Left colon (tissue), 2 donors: ENCODE measurements at regions not wholly inside any gene's neighbourhood (a gene's known extent, or its start where the extent isn't known, plus 50 kb on each side); places are given as distances from the start of the nearest gene placed in this dataset.

Experiments
- ATAC-seq: fragments of 200-7000 bp; cut with Tn5 transposase; one replicate; pipeline ENCODE4 v1.9.1; 2020; ENCODE audit warnings: mild to moderate bottlenecking, moderate library complexity
- DNase-seq, 2 donors: peaks; one replicate each; pipeline ENCODE4 v3.0.0-alpha.2; 2020
- intact Hi-C, 2 donors: fragments of 100-400 bp; cut with DNase I in 1 of 2; cut with micrococcal nuclease in 1 of 2; formaldehyde crosslinking; loops; one replicate each; pipeline versions ENCODE4 v1.11.2 to v1.14.0; 2022; cut with DNase I, micrococcal nuclease
- donor health status: DM: no; HTN: no; CAD: no.
- donor health status: DM: yes; HTN: yes; CAD: no.

DNA sequence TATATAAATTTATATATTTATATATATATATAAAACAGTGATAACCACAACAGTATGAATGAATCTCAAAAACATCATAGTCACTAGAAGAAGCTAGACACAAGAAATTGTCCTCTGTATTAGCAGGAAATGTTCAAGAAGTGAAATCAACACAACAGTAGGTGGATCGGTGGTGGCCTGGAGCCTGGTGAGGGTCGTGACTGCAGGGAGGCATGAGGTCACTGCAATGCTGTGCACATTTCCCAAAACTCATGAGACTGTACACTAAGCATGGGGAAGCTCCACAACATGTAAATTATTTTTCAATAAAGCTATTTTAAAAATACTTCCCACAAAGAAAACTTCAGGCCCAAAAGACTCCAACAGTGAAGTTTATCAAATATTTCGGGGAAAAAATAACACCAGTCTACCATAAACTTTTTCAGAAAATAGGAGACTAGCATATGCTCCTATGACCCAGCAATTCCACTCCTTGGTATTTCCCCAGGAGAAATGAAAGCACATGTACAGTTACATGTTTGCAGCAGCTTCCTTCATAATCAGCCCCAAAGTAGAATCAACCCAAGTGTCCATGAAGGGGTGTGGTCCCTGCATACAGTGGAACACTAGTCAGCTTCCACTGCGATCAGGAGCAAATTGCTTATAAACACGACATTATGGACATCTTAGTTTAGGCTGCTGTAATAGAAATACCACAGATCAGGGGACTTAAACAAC, 144.2 kb downstream of the TBXT start:
- no peak for ATAC-seq

DNA sequence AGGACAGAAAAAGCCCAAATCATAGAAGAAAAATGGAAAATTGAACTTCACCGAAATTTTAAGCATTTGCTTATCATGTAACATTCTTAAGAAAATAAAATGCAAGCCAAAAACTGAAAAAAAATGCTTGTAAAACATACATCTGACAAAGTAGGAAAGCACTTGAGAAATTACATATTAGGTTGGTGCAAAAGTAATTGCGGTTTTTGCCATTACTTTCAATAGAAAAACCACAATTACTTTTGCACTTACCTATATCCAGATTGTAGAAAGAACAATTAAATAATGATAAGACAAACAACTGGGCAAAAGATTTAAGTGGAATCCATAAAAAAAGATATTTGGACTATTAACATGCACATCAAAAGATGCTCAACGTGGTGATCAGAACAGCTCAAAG, 146.2 kb downstream of the TBXT start:
- ATAC-seq (no peak), DNase-seq (no peak)
- intact Hi-C loops = no loop called here

More for the DNA sequence above, 144.2 kb downstream of the TBXT start:
- no peak for DNase-seq
- intact Hi-C loops = no loop called here

DNA sequence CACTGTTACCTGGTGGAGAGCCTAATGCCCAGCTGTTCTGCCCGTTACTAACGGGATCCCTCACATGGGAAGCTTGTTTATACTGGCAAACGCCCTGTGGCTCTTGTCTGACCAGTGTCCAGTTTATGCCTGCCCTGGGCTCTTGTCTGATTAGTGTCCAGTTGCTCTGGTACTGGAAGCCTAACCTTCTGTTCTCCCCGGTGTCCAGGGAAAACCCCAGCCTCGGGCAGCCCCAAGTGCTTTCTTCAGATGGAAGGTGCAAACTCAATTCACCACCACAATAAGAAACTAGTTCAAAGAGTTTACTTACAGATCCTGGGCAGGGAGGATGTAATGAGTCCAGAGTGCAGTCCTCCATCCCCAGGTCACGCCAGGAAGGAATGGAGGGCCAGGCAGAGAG, 148.4 kb downstream of the TBXT start:
- ATAC-seq (no peak), DNase-seq (no peak)
- intact Hi-C loops = no loop called here

DNA sequence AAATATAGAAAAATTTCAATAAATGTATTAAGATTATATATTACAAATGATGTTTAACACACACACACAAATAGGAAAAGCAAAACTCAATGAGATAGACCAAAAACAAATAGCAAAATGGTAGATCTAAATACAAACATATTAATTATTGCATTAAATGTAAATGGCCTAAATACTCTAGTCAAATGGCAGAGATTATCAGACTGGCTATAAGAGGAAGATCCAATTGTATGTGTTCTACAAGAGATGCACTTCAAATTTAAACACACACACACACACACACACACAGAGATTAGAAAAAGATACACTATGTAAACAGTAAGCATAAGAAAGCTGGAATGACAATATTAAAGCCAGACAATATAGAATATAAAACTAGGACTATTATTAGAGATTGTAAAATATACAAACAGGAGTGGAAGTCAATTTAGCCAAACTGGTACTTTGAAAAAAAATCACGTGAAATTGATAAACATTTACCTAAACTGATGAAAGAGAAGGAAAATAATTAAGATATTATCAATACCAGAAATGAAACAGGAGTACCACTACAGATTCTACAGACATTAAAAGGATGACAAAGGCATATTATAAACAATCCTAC, 150.5 kb downstream of the TBXT start:
- intact Hi-C loops = no loop called here
- DNase-seq = no peak
- no peak for ATAC-seq

DNA sequence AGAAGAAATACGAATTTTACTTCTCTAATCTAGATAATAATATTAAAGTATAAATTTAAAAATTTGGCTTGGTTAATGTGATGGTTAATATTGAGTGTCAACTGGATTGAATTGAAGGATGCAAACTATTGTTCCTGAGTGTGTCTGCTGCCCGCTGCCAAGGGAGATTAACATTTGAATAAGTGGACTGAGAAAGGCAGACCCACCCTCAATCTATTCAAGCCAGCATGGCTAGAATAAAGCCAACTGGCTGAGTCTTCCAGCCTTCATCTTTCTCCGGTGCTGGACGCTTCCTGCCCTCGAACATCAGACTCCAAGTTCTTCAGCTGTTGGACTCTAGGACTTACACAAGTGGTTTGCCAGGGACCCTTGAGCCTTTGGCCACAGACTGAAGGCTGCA, 152.7 kb downstream of the TBXT start:
- intact Hi-C loops = no loop called here
- DNase-seq (no peak), ATAC-seq (no peak)

DNA sequence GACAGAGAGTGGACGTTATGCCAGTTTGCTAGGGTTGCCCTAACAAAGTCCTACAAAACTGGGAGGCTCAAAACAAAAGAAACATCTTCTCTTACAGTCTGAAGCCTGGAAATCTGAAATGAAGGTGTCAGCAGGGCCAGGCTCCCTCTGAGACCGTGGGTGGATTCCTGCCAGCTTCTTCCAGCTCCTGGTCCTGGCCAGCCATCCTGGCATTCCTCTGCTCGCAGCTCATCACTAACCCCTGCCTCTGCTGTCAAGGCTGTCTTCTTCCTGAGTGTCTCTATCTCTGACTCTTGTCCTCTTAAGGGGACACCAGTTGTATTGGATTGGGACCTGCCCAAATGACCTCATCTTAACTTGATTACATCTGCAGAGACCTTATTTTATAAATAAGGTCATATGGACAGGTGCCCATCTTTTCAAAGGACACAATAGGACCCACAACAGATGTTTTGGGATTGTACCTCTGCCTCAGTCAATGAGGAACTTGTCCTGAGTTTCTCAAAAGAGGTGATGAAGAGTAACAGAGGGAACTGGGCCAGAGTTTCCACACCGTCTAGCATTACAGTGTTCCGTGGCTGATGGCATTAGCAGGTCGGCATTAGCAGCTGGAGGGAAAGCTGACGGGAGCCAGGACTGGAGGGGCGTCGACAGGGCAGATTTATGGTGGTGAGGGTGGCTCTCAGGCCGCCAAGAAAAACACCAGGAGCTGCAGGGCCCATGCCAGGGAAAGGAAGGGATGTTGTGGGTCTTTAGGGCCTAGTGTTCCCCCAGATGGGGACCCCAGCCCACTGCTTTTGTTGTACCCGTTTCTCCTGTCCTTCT, 157.3 kb downstream of the TBXT start:
- ATAC-seq (no peak), DNase-seq (no peak)
- intact Hi-C loops = no loop called here

DNA sequence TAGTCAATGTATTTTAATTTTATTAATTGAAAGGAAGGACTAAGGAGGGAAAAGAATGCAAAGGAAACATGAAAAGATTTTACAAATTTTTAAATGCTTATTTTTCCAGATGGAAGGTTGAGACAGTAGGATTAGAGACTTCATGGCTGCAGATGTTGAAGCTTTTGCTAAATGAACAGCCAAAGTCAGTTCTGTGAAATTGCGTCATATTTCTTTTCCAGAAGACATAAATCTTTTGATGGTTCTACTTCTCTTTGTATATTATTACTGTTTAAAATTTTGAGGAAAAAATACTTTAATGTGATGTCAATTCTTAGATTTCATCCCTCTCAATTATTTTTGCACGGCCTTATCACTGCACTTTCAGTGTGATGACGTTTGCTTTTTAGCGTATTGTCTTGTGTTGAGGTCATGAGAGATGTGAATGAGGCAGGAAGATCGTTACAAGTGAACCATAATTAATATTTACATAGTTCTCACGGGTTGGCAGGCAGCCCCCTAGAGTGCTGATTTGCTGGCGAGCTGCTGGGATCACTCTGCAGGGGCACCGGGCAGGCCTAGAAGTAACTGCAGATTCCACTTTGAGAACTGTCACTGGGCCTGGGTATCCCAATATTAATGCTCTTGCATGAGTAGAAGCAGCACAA, 158.1 kb downstream of the TBXT start:
- intact Hi-C loops = loop anchor here in 1 of 2 donors (10.0 kb wide), 1 partner anchor 125 kb away; no protein-coding TSS in a partner anchor
- DNase-seq = no peak
- no peak for ATAC-seq

DNA sequence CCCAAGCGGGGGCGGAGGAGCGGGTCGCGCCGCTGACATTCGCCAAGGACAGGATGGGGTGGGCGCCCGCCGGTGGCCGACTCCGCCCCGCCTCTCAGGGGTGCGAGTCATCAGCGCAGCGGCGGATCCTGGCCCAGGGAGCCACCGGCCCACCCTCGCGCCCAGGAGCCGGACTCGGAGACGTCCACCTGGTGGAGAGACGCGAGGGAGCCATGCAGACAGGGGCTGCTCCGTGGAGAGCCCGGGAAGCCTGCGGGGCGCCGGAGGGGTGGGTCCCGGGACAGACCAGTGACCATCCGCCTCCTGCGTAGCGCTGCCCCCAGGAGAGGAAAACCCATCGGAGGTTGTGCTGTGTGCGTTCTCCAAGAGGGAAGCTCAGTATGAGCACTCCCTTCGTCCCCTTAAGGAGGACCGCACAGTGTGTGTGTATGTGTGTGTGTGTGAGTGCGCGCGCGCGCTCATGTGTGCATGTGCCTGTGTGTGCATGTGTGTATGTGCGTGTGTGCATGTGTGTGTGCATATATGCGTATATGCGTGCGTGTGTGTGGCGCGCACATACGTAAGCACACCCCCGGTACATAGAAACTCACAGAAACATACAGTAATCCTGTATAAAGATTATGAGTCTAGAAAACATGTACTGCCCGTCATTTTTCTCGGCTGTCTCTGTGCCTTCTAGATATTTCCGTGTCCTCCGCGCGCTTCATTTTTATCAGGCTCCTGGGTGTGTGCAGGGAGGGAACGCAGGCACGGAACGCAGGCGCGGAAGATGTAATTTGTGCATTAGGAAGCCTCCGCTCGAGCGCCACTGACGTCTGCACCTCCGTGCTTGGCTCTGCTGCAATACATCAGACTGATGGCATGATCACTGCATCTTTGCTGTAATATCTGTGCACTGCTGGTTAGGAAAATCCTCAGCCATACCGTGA, 158.9 kb downstream of the TBXT start:
- DNase-seq = peak in 1 of 2 donors; percentile 27
- intact Hi-C loops = loop anchor here in 1 of 2 donors (10.0 kb wide), 1 partner anchor 124 kb away; no protein-coding TSS in a partner anchor
- no peak for ATAC-seq

DNA sequence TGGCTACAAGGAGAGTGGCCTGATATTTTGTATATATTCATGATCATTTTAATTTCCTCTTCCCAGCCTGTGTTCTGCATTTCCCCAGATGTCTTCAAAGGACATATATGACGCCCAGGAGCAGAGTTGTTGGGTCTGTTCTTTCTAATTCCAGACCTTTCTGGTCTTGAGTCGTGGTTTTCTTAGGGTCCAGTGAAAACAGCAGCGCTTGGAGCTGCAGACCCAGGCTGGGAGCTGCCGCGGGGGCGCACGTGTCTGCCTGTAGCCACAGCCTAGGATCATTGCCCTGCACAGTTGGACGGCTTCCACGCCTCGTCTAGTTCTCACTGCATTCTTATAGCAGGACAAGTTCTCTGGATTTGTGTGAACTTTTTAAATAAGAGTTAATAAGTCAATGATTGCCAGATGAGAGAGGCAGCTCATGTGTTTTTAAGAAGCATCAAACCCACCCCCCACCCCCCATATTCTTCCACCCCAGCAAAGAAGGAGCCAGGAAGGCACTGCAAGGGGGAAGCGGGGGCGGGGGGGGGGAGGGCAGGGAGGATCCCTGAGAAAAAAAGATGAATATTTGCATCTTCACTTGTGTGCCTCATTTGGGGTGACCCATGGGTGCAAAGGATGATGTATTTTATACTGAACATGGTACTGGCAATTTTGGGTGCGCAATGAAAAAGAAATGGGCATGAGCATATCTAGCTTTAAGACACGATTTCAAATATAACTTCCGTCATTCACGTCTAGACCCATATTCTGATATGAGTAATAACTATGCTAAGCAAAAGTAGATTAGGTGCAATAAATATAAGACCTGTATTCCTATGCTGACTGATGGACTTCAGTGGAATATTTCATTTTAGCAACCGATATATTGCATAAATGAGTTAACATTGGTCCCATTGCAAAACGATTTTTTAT, 160.0 kb downstream of the TBXT start:
- ATAC-seq = no peak
- intact Hi-C loops = loop anchor here in 1 of 2 donors (10.0 kb wide), 1 partner anchor 123 kb away; no protein-coding TSS in a partner anchor
- peak in 1 of 2 donors; percentile 36 for DNase-seq

DNA sequence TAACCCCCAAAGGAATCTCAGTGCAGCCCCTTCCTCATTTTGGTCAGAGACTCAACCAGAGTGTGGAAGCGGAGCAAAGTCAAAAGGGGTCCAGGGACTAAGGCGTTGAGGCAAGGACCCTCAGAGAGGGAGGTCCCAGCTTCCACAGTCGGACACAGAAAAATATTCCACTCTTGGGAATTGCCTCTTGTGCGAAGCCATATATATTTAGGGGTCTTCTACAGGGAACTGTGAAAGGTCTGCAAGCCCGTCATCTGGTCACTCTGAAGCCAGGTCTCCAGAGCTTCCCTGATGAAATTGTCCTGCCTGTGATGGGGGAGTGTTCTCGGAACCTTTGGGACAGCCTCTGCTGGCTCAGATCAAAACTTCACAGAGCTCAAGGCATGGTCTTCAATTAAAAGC, 160.8 kb downstream of the TBXT start:
- intact Hi-C loops = loop anchor here in 1 of 2 donors (10.0 kb wide), 1 partner anchor 122 kb away; no protein-coding TSS in a partner anchor
- DNase-seq (no peak), ATAC-seq (no peak)

DNA sequence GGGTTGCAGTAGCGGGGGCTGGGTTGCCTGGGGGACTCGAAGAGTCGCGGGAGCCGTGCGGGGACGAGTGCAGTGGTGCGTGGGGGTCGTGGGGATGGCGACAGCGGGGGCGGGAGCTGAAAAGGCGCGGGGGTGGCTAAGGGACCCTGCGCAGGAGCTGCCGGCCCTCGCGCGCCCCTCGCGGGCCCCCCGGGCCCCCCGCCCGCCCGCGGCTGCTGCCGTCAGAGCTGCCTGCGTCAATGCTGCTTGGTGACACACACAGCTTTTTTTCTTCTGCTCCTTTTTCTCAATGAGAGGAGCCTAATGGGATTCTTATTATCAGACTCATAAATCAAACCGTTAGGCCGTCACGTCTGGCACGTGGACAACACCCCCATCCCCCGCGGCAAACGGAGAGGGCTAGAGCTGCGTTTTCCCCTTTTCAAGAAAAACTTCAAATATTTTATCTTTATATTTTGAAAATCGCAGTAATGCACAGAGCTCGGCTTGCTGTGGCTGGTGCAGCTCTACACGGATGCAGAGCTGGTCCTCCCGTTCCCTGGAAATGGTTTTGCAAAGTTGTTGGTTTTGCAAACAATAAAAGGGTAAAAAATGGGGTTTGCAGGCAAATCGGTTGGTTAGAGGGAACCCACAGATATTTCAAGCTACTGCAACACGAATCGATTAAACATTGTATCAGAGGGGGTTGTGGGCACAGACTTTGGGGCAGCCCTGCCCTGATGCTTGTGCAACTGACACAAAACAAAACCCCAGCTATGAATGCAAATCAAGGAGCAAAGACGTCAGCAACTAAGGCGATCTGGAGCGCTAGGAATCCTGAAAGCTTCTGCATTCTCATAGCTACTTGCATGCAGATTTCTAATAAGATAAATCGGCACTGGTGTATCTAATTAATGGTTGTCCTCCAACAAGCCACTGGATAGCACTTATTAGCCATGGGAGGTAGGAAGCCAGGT, 161.4 kb downstream of the TBXT start:
- intact Hi-C loops = loop anchor here in 1 of 2 donors (10.0 kb wide), 1 partner anchor 121 kb away; no protein-coding TSS in a partner anchor
- ATAC-seq = peak; percentile 33
- peak in 1 of 2 donors; percentile 26 for DNase-seq

DNA sequence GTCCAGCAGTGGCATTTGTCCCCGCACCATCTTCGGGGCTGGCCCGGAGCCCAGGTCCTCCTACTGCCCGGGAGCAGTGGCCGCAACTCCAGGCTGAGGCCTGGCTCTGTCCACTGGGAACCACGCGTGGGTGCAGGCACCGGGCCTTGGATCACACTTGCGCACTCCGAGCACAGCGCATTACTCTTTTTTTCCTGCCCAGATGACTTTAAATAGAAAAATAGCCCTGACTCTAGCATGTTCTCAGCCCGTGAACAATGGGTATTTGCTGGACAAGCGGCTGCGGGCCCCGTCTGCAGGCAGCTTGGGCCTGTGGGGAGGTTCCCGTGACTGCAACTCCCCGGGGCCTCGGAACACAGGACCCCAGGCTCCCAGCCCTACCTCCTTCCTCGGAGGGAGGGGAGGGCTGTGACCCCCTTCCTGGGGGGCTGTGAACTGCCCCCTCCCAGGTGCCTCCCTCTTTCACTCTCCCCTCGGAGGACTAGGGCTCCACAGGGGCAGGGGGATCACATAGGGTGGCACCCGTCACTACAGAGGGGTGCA, 162.2 kb downstream of the TBXT start:
- no peak for ATAC-seq
- intact Hi-C loops = loop anchor here in 1 of 2 donors (10.0 kb wide), 1 partner anchor 121 kb away; no protein-coding TSS in a partner anchor
- DNase-seq = peak in 1 of 2 donors; percentile 48

DNA sequence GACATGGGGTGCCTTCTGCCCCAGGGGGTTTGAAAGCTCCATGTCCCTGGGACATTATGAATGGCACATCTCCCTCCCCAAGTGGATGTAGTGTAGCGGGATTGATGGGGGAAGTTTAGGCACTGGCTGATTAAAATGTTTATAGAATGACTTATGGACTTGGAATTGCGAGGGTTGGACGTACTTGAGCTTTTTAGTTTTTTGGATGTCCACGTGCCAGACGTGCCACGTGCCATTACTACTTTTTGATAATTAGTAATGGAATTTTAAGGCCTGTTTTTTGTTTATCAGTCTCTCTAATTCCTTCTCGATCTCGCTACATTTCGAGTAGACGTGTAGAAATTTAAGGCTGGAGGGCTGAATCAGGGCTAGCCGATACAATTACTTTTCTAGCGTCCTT, 162.8 kb downstream of the TBXT start:
- DNase-seq (no peak), ATAC-seq (no peak)
- intact Hi-C loops = loop anchor here in 1 of 2 donors (10.0 kb wide), 1 partner anchor 120 kb away; no protein-coding TSS in a partner anchor

DNA sequence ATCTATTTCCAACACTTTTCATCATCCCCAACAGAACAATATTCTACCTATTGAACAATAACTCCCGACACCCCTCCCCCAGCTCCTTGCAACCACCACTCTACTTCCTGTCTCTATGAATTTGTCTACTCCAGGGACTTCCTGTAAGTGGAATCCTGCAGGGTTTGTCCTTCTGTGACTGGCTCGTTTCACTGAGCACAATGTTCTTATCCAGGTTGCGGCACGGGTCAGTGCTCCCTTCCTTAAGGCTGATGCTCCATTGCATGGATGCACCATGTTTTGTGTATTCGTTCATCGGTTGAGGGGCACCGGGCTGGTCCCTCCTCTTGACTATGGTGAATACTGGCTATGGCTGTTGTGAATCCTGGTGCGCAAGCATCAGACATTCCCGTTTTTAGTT, 163.2 kb downstream of the TBXT start:
- DNase-seq (no peak), ATAC-seq (no peak)
- intact Hi-C loops = loop anchor here in 1 of 2 donors (10.0 kb wide), 1 partner anchor 120 kb away; no protein-coding TSS in a partner anchor

DNA sequence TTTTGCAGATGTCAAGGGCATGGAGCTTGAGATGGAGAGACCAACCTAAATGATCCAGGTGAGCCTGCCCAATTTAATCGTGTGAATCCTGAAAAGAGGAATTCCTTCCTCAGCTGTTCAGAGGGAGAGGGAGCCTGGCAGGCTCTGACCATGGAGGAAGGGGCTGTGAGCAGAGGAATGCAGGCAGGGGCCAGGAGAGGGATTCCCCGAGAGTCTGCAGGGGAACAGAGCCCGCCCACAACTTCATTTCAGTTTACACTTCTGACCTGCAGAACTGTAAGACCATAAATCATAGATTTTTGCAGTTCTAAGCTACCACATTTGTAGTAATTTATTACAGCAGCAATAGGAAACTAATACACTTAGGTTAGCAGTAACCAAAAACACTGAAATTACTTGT, 164.1 kb downstream of the TBXT start:
- no peak for DNase-seq
- intact Hi-C loops = loop anchor here in 1 of 2 donors (10.0 kb wide), 1 partner anchor 119 kb away; no protein-coding TSS in a partner anchor
- no peak for ATAC-seq
